Sigmoid colon (tissue), 6 donors: ENCODE measurements at regions not wholly inside any gene's neighbourhood (a gene's known extent, or its start where the extent isn't known, plus 50 kb on each side); places are given as distances from the start of the nearest gene placed in this dataset.

Experiments used
- DNase-seq: peaks from one replicate; pipeline ENCODE4 v3.0.0-alpha.2; 2019
- H3K27ac ChIP-seq, 4 donors: fragments of 200-600 bp; sonication (generic); one replicate each; pipeline ENCODE4 v1.5.1; 2016 to 2019; ENCODE audit warnings: mild to moderate bottlenecking in 1 of 4
- H3K27me3 ChIP-seq, 3 donors: fragments of 200-600 bp; sonication (generic); one replicate each; pipeline ENCODE4 v1.5.1; 2019; ENCODE audit warnings: mild to moderate bottlenecking in 1 of 3
- H3K36me3 ChIP-seq, 4 donors: fragments of 200-600 bp; sonication (generic); one replicate each; pipeline ENCODE4 v1.5.1; 2016 to 2019
- H3K4me1 ChIP-seq, 4 donors: fragments of 200-600 bp; sonication (generic); one replicate each; pipeline ENCODE4 v1.5.1; 2017 to 2019
- H3K4me3 ChIP-seq, 4 donors: fragments of 200-600 bp; sonication (generic); one replicate each; pipeline ENCODE4 v1.5.1; 2017 to 2019; ENCODE audit warnings: mild to moderate bottlenecking in 2 of 4, moderate library complexity in 1 of 4
- H3K9me3 ChIP-seq, 4 donors: fragments of 200-600 bp in 3 of 4; sonication (generic) in 3 of 4; one replicate each; pipeline versions ENCODE4 v1.5.1 to v1.6.1; 2013 to 2019
- EP300 ChIP-seq, 4 donors: sonication (generic); formaldehyde crosslinking; IDR thresholded peaks; one replicate each; pipeline ENCODE4 v1.6.1; 2017; ENCODE audit warnings: antibody characterized with exemption in 4 of 4
- POLR2A ChIP-seq, 2 donors: fragments of 450-650 bp; IDR thresholded peaks; one replicate each; pipeline ENCODE4 v1.6.1; 2016; ENCODE audit warnings: antibody characterized with exemption in 2 of 2, mild to moderate bottlenecking in 2 of 2, moderate library complexity in 2 of 2
- POLR2AphosphoS5 ChIP-seq, 4 donors: sonication (generic); formaldehyde crosslinking; IDR thresholded peaks; one replicate each; pipeline ENCODE4 v1.6.1; 2017; ENCODE audit warnings: antibody characterized with exemption in 4 of 4
- WGBS, 2 donors: extraction: QIAGEN DNeasy Blood & Tissue Kit; methylation state at CpG; one replicate each; pipeline ENCODE4 v1.1.7; 2013; 5-methylcytosine and 5-hydroxymethylcytosine counted together
- intact Hi-C: fragments of 100-400 bp; cut with DNase I; formaldehyde crosslinking; loops from one replicate; pipeline ENCODE4 v1.15.1; 2023
- TF ChIP-seq, protein P1 (sequence below), 4 experiments: fragments of 450-650 bp in 3 of 4; fragments of 200-600 bp in 1 of 4; IDR thresholded peaks; one replicate each; pipeline ENCODE4 v1.5.1; 2016 to 2019; ENCODE audit warnings: antibody characterized with exemption in 4 of 4, mild to moderate bottlenecking in 3 of 4, moderate library complexity in 2 of 4
- donor health status: healthy with polysubstance abuse.
- donor health status: healthy.

DNA sequence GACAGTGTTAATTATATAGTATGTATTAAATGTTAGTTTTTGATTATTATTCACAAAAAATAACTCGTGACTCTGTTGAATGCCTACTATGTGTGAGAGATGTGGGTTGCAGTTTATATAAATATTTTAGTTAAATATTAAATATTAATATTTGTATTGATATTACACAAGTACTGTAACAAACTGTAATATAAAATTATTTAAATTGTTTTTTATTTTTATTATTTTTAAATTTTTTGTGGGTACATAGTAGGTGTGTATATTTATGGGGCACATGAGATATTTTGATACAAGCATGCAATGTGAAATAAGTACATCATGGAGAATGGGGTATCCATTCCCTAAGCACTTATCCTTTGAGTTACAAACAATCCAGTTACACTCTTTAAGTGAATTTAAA lies 196.1 kb upstream of the ZNF717 start:
- no peaks in the 10 kb centered on the region for H3K27me3 ChIP-seq
- no peak overlapping the region for H3K27ac ChIP-seq
- H3K36me3 ChIP-seq, result no peaks in the 10 kb centered on the region
- 74 to 82% methylated on average over 1 of the region's 1 CpG for WGBS, 2 donors
- no peaks in the 10 kb centered on the region for H3K9me3 ChIP-seq
- DNase-seq, result no peak
- no peaks in the 10 kb centered on the region for H3K4me1 ChIP-seq
- no peak overlapping the region for H3K4me3 ChIP-seq
- TF ChIP-seq EP300 (IDR thresholded peaks at IDR 0.05), result no peak
- no peak for TF ChIP-seq POLR2AphosphoS5 (IDR thresholded peaks at IDR 0.05)
- no peak for TF ChIP-seq POLR2A (IDR thresholded peaks at IDR 0.05)
- TF ChIP-seq, protein P1, sequence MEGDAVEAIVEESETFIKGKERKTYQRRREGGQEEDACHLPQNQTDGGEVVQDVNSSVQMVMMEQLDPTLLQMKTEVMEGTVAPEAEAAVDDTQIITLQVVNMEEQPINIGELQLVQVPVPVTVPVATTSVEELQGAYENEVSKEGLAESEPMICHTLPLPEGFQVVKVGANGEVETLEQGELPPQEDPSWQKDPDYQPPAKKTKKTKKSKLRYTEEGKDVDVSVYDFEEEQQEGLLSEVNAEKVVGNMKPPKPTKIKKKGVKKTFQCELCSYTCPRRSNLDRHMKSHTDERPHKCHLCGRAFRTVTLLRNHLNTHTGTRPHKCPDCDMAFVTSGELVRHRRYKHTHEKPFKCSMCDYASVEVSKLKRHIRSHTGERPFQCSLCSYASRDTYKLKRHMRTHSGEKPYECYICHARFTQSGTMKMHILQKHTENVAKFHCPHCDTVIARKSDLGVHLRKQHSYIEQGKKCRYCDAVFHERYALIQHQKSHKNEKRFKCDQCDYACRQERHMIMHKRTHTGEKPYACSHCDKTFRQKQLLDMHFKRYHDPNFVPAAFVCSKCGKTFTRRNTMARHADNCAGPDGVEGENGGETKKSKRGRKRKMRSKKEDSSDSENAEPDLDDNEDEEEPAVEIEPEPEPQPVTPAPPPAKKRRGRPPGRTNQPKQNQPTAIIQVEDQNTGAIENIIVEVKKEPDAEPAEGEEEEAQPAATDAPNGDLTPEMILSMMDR (IDR thresholded peaks at IDR 0.05), result no peak
- intact Hi-C loops, result no loop called here

DNA sequence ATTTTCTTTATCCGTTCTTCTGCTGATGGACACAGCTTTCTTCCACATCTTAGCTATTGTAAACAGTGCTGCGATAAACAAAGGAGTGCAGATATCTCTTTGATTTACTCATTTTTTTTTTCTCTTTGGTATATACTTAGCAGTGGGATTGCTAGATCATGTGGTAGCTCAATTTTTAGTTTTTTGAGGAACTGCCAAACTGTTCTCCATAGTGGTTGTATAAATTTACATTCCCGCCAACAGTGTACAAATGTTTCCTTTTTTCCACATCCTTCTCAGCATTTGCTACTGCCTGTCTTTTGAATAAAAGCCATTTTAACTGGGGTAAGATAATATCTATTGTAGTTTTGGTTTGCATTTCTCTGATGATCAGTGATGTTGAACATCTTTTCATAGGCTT lies 196.8 kb upstream of the ZNF717 start:
- no peak for DNase-seq
- Histone ChIP-seq H3K27me3 (no peaks in the 10 kb centered on the region), H3K27ac (no peak overlapping the region), H3K9me3 (no peaks in the 10 kb centered on the region), H3K4me1 (no peaks in the 10 kb centered on the region), H3K4me3 (no peak overlapping the region), H3K36me3 (no peaks in the 10 kb centered on the region)
- 94 to 95% methylated on average over 3 of the region's 3 CpGs for WGBS, 2 donors
- intact Hi-C loops, result no loop called here
- no peak for TF ChIP-seq POLR2A (IDR thresholded peaks at IDR 0.05)
- TF ChIP-seq, protein P1 (IDR thresholded peaks at IDR 0.05), result no peak
- TF ChIP-seq POLR2AphosphoS5 (IDR thresholded peaks at IDR 0.05), result no peak
- TF ChIP-seq EP300 (IDR thresholded peaks at IDR 0.05), result no peak

DNA sequence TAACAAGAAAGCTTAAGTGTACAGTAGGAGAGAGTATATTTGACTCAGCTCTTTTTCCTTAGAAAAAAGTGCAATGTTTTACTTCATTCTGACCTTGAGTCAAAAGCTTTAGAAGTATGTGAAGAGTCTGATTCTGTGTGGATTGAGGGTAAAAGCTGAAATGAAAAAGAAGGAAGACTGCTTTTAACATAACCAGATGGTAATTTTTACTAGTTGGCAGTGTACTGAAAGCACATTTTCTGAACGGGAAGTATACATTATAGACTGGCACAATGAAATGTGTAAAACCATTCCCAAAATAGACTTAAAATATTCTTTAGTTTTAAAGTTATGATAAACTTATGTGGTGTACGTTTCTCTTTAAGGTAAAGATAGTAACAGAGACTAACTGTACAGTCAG lies 197.8 kb upstream of the ZNF717 start:
- Histone ChIP-seq H3K27ac (no peak overlapping the region), H3K27me3 (no peaks in the 10 kb centered on the region), H3K4me1 (no peaks in the 10 kb centered on the region), H3K4me3 (no peak overlapping the region), H3K9me3 (no peaks in the 10 kb centered on the region), H3K36me3 (no peaks in the 10 kb centered on the region)
- intact Hi-C loops, result no loop called here
- no peak for DNase-seq
- TF ChIP-seq POLR2A (IDR thresholded peaks at IDR 0.05) (no peak), POLR2AphosphoS5 (IDR thresholded peaks at IDR 0.05) (no peak), EP300 (IDR thresholded peaks at IDR 0.05) (no peak)
- TF ChIP-seq, protein P1 (IDR thresholded peaks at IDR 0.05), result no peak
- 53 to 56% methylated on average over 2 of the region's 2 CpGs for WGBS, 2 donors

- intact Hi-C loops, result no loop called here
- H3K4me3 ChIP-seq, result no peak overlapping the region
- H3K27ac ChIP-seq, result no peak overlapping the region
- WGBS, 2 donors, result 73 to 77% methylated on average over 3 of the region's 3 CpGs
- no peaks in the 10 kb centered on the region for H3K36me3 ChIP-seq
- TF ChIP-seq POLR2A (IDR thresholded peaks at IDR 0.05) (no peak), POLR2AphosphoS5 (IDR thresholded peaks at IDR 0.05) (no peak), EP300 (IDR thresholded peaks at IDR 0.05) (no peak)
- TF ChIP-seq, protein P1 (IDR thresholded peaks at IDR 0.05), result no peak
- H3K4me1 ChIP-seq, result no peaks in the 10 kb centered on the region
- no peaks in the 10 kb centered on the region for H3K27me3 ChIP-seq
- no peak for DNase-seq
- no peaks in the 10 kb centered on the region for H3K9me3 ChIP-seq
Measured at GRCh38 chr3:75983609-75984290, 198.4 kb upstream of the ZNF717 start.

GRCh38 chr3:75985432-75985831 lies 200.1 kb upstream of the ZNF717 start:
- H3K9me3 ChIP-seq, result no peaks in the 10 kb centered on the region
- H3K36me3 ChIP-seq, result no peaks in the 10 kb centered on the region
- no peak for DNase-seq
- H3K27me3 ChIP-seq, result no peaks in the 10 kb centered on the region
- WGBS, 2 donors, result 24 to 37% methylated on average over 2 of the region's 2 CpGs
- no peaks in the 10 kb centered on the region for H3K4me1 ChIP-seq
- intact Hi-C loops, result no loop called here
- H3K27ac ChIP-seq, result no peak overlapping the region
- TF ChIP-seq, protein P1 (IDR thresholded peaks at IDR 0.05), result no peak
- TF ChIP-seq EP300 (IDR thresholded peaks at IDR 0.05), result no peak
- no peak for TF ChIP-seq POLR2AphosphoS5 (IDR thresholded peaks at IDR 0.05)
- no peak for TF ChIP-seq POLR2A (IDR thresholded peaks at IDR 0.05)
- H3K4me3 ChIP-seq, result no peak overlapping the region
